GM12878 (cell line): ENCODE measurements at regions not wholly inside any gene's neighbourhood (a gene's known extent, or its start where the extent isn't known, plus 50 kb on each side); places are given as distances from the start of the nearest gene placed in this dataset.

Experiments
- ATAC-seq: fragments of 200-7000 bp; cut with Tn5 transposase; 3 replicates; pipeline ENCODE4 v1.9.1; 2020; ENCODE audit warnings: mild to moderate bottlenecking, moderate library complexity
- BruUV-seq: library from RNA; stranded (reverse); fragments of 400-500 nt; replicated peaks from 2 replicates; lab custom pipeline; 2021; lab: Mats Ljungman, UMichigan
- CTCF ChIA-PET: fragments of 300-600 bp; sonication (Branson Sonifier 250); formaldehyde crosslinking; extraction: SDS; loops from one replicate; lab custom pipeline; 2021; ENCODE audit warnings: inconsistent platforms; lab: Yijun Ruan, JAX
- POLR2A ChIA-PET: fragments of 350-600 bp; formaldehyde crosslinking; extraction: SDS; loops from one replicate; lab custom pipeline; 2021; ENCODE audit warnings: inconsistent platforms; lab: Charles Lee
- RAD21 ChIA-PET: fragments of 300-600 bp; sonication (Branson Sonifier 250); formaldehyde crosslinking; loops from one replicate; lab custom pipeline; 2023; ENCODE audit warnings: antibody characterized with exemption; ENCODE audit not compliant: unreplicated experiment; lab: Charles Lee
- SMC1A ChIA-PET: fragments of 300-600 bp; sonication (Branson Sonifier 250); formaldehyde crosslinking; loops from one replicate; lab custom pipeline; 2023; ENCODE audit not compliant: unreplicated experiment, uncharacterized antibody; lab: Charles Lee
- DNase-seq: peaks from one replicate; pipeline ENCODE4 v3.0.0-alpha.2; 2011; ENCODE audit warnings: low read depth, low spot score
- FAIRE-seq: peaks from 3 replicates; lab custom pipeline; 2011; peaks lifted over from hg19 to GRCh38; lab: Jason Lieb, UNC
- H2AFZ ChIP-seq: 2 replicates; pipeline ENCODE4 v1.6.0; 2011; ENCODE audit warnings: low read depth, low read length, control low read depth; ENCODE audit not compliant: control insufficient read depth
- H3K27ac ChIP-seq: 2 replicates; pipeline ENCODE4 v1.5.1; 2011; ENCODE audit warnings: control low read depth; ENCODE audit not compliant: control insufficient read depth, insufficient read depth
- H3K27me3 ChIP-seq, 2 experiments: replicated peaks in 1 of 2; 2 replicates each; pipeline versions ENCODE4 v1.6.0 to v1.6.1; 2011; ENCODE audit warnings: low read length in 1 of 2; ENCODE audit not compliant: control insufficient read depth in 2 of 2, insufficient read depth in 2 of 2
- H3K36me3 ChIP-seq, 2 experiments: 2 replicates each; pipeline ENCODE4 v1.5.1; 2011; ENCODE audit warnings: low read length in 1 of 2; ENCODE audit not compliant: control insufficient read depth in 2 of 2, insufficient read depth in 2 of 2
- H3K4me1 ChIP-seq: 2 replicates; pipeline ENCODE4 v1.6.1; 2011; ENCODE audit warnings: mild to moderate bottlenecking, low read length, moderate library complexity, mixed read lengths; ENCODE audit not compliant: control insufficient read depth, insufficient read depth
- H3K4me2 ChIP-seq: 2 replicates; pipeline ENCODE4 v1.6.0; 2011; ENCODE audit warnings: control low read depth; ENCODE audit not compliant: control insufficient read depth, insufficient read depth
- H3K4me3 ChIP-seq: fragments of 200-600 bp; sonication (generic); 2 replicates; pipeline ENCODE4 v1.5.1; 2016
- H3K79me2 ChIP-seq: 2 replicates; pipeline ENCODE4 v1.6.0; 2011; ENCODE audit warnings: low read length; ENCODE audit not compliant: control insufficient read depth, insufficient read depth
- H3K9ac ChIP-seq: 2 replicates; pipeline ENCODE4 v1.8.0; 2011; ENCODE audit warnings: low read length, control low read depth, mixed read lengths; ENCODE audit not compliant: control insufficient read depth, insufficient read depth
- H3K9me3 ChIP-seq: replicated peaks from 3 replicates; pipeline ENCODE4 v1.5.1; 2011; ENCODE audit warnings: mild to moderate bottlenecking, low read length; ENCODE audit not compliant: control insufficient read depth, insufficient read depth
- H4K20me1 ChIP-seq: 2 replicates; pipeline ENCODE4 v1.6.0; 2011; ENCODE audit not compliant: control insufficient read depth, insufficient read depth
- ATF7 ChIP-seq: fragments of 450-650 bp; IDR thresholded peaks from 2 replicates; pipeline ENCODE4 v1.6.1; 2016; ENCODE audit warnings: low read depth, mild to moderate bottlenecking
- BRCA1 ChIP-seq: IDR thresholded peaks from 2 replicates; pipeline ENCODE4 v1.6.1; 2011; ENCODE audit warnings: low read depth, low read length, improper control_type of control experiment
- CEBPB ChIP-seq, 2 experiments: fragments of 150-350 bp in 1 of 2; IDR thresholded peaks; 2 replicates each; pipeline ENCODE4 v1.6.1; 2012 to 2014; ENCODE audit warnings: low read depth in 2 of 2, low read length in 2 of 2, borderline replicate concordance in 1 of 2, inconsistent platforms in 1 of 2
- E2F8 ChIP-seq: fragments of 450-650 bp; IDR thresholded peaks from 2 replicates; pipeline ENCODE4 v1.6.1; 2018; ENCODE audit warnings: mild to moderate bottlenecking, low read depth, moderate library complexity; ENCODE audit not compliant: partially characterized antibody
- FOS ChIP-seq: IDR thresholded peaks from 3 replicates; pipeline ENCODE4 v1.6.1; 2011; ENCODE audit warnings: borderline replicate concordance; ENCODE audit not compliant: insufficient read length; ENCODE audit errors: extremely low read depth
- HCFC1 ChIP-seq: fragments of 150-350 bp; IDR thresholded peaks from 2 replicates; pipeline ENCODE4 v1.6.1; 2014; ENCODE audit warnings: low read length
- MYC ChIP-seq: IDR thresholded peaks from 2 replicates; pipeline ENCODE4 v1.6.1; 2011; ENCODE audit warnings: mild to moderate bottlenecking, low read length, moderate library complexity, inconsistent platforms; ENCODE audit not compliant: insufficient read depth, insufficient replicate concordance, insufficient read length, severe bottlenecking
- NRF1 ChIP-seq: conservative IDR thresholded peaks from 2 replicates; pipeline ENCODE4 v1.6.1; 2011; ENCODE audit warnings: mild to moderate bottlenecking, low read depth, low read length, improper control_type of control experiment
- RCOR1 ChIP-seq: conservative IDR thresholded peaks from 2 replicates; pipeline ENCODE4 v1.6.1; 2012; ENCODE audit warnings: low read depth, low read length, improper control_type of control experiment
- STAT3 ChIP-seq: IDR thresholded peaks from 2 replicates; pipeline ENCODE4 v1.6.1; 2011; ENCODE audit warnings: low read depth, low read length, improper control_type of control experiment
- USF1 ChIP-seq: IDR thresholded peaks from 2 replicates; pipeline ENCODE4 v1.6.1; 2011; ENCODE audit warnings: borderline replicate concordance, low read depth, mild to moderate bottlenecking, moderate library complexity, mixed read lengths, low read length; ENCODE audit not compliant: insufficient read depth; ENCODE audit errors: extremely low read length
- ZNF687 ChIP-seq: fragments of 450-650 bp; IDR thresholded peaks from 2 replicates; pipeline ENCODE4 v1.6.1; 2017; ENCODE audit warnings: mild to moderate bottlenecking, moderate library complexity
- WGBS: methylation state at CpG from one replicate; pipeline ENCODE4 v1.1.6; 2016; ENCODE audit warnings: low lambda C conversion rate; ENCODE audit not compliant: insufficient replicate concordance, insufficient coverage; ENCODE audit errors: missing lambda C conversion rate; 5-methylcytosine and 5-hydroxymethylcytosine counted together
- in situ Hi-C: fragments of 300-500 bp; cut with MboI; formaldehyde crosslinking; loops from 9 replicates; pipeline ENCODE4 v1.14.3; 2018; ENCODE audit warnings: mixed read lengths
- intact Hi-C: fragments of 100-400 bp; cut with micrococcal nuclease; formaldehyde crosslinking; loops from one replicate; pipeline ENCODE4 v1.14.2; 2022; ENCODE audit not compliant: unreplicated experiment

- no peak for TF ChIP-seq CEBPB (IDR thresholded peaks at IDR 0.05; ENCODE audit: borderline replicate concordance in 1 of 2, low read depth in 2 of 2, low read length in 2 of 2)
- TF ChIP-seq, all 136 proteins: peak for 0
These were observed 600.1 kb downstream of the INSC start (continued) for GRCh38 chr11:15714641-15715399.

GRCh38 chr11:15716550-15716949, 601.8 kb downstream of the INSC start:
- ChIA-PET POLR2A (interaction anchor here (0.8 kb wide), 1 partner anchor 15 kb away, joined by 3 read pairs; no protein-coding TSS in a partner anchor), RAD21 (no interaction called here), CTCF (no interaction called here), SMC1A (no interaction called here)
- H3K4me1 ChIP-seq = no peaks in the 10 kb centered on the region
- no peak overlapping the region for H2AFZ ChIP-seq
- WGBS = 20% methylated on average over 2 of the region's 2 CpGs
- intact Hi-C loops = no loop called here
- BruUV-seq = no TSS peak
- no peaks in the 10 kb centered on the region for H4K20me1 ChIP-seq
- no peak overlapping the region for H3K9ac ChIP-seq
- FAIRE-seq (no peak), ATAC-seq (no peak), DNase-seq (no peak)
- no peak overlapping the region for H3K27ac ChIP-seq
- no peaks in the 10 kb centered on the region for H3K9me3 ChIP-seq
- H3K4me3 ChIP-seq = no peak overlapping the region
- no peaks in the 10 kb centered on the region for H3K27me3 ChIP-seq
- H3K36me3 ChIP-seq = no peaks in the 10 kb centered on the region
- no peaks in the 10 kb centered on the region for H3K79me2 ChIP-seq
- H3K4me2 ChIP-seq = no peak overlapping the region
- in situ Hi-C loops = no loop called here
- TF ChIP-seq ZNF687 (no peak), BRCA1 (no peak), STAT3 (no peak), USF1 (no peak), RCOR1 (no peak), FOS (no peak), HCFC1 (no peak), E2F8 (no peak), NRF1 (no peak), ATF7 (no peak), MYC (no peak)
